ENCODE measurements at regions not wholly inside any gene's neighbourhood (a gene's known extent, or its start where the extent isn't known, plus 50 kb on each side); places are given as distances from the start of the nearest gene placed in this dataset.

GRCh38 chr3:127446756-127447155, 143.8 kb downstream of the TPRA1 start:
- TF ChIP-seq, protein P1, sequence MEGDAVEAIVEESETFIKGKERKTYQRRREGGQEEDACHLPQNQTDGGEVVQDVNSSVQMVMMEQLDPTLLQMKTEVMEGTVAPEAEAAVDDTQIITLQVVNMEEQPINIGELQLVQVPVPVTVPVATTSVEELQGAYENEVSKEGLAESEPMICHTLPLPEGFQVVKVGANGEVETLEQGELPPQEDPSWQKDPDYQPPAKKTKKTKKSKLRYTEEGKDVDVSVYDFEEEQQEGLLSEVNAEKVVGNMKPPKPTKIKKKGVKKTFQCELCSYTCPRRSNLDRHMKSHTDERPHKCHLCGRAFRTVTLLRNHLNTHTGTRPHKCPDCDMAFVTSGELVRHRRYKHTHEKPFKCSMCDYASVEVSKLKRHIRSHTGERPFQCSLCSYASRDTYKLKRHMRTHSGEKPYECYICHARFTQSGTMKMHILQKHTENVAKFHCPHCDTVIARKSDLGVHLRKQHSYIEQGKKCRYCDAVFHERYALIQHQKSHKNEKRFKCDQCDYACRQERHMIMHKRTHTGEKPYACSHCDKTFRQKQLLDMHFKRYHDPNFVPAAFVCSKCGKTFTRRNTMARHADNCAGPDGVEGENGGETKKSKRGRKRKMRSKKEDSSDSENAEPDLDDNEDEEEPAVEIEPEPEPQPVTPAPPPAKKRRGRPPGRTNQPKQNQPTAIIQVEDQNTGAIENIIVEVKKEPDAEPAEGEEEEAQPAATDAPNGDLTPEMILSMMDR (IDR thresholded peaks at IDR 0.05; ENCODE audit: low read depth, low read length) = no peak
- no peak for TF ChIP-seq POLR2A (IDR thresholded peaks at IDR 0.05; ENCODE audit: extremely low read depth, insufficient read length)
- TF ChIP-seq, protein P2, sequence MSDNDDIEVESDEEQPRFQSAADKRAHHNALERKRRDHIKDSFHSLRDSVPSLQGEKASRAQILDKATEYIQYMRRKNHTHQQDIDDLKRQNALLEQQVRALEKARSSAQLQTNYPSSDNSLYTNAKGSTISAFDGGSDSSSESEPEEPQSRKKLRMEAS (IDR thresholded peaks at IDR 0.05; ENCODE audit: low read depth, low read length) = no peak

Data from NB4 (cell line).